H9 (cell line): ENCODE measurements at regions not wholly inside any gene's neighbourhood (a gene's known extent, or its start where the extent isn't known, plus 50 kb on each side); places are given as distances from the start of the nearest gene placed in this dataset.

Experiments used
- DNase-seq: peaks from one replicate; pipeline ENCODE4 v3.0.0-alpha.2; 2017
- H2AFZ ChIP-seq: one replicate; pipeline ENCODE4 v1.6.1; 2013; ENCODE audit warnings: mild to moderate bottlenecking, low read length, control low read depth, moderate library complexity
- H2AK5ac ChIP-seq: 2 replicates; pipeline ENCODE4 v1.6.1; 2013; ENCODE audit warnings: low read length, control low read depth, mixed read lengths; ENCODE audit not compliant: insufficient read length
- H2BK120ac ChIP-seq: one replicate; pipeline ENCODE4 v1.6.1; 2013; ENCODE audit warnings: low read depth, mild to moderate bottlenecking, low read length, control low read depth, inconsistent platforms; ENCODE audit not compliant: poor library complexity, severe bottlenecking
- H2BK12ac ChIP-seq: 2 replicates; pipeline ENCODE4 v1.6.1; 2013; ENCODE audit warnings: low read length, control low read depth, mixed read lengths, low read depth; ENCODE audit not compliant: insufficient read length
- H2BK15ac ChIP-seq: 2 replicates; pipeline ENCODE4 v1.6.1; 2013; ENCODE audit warnings: low read depth, low read length, control low read depth
- H2BK20ac ChIP-seq: one replicate; pipeline ENCODE4 v1.6.1; 2013; ENCODE audit warnings: low read depth, mild to moderate bottlenecking, low read length, control low read depth, inconsistent platforms; ENCODE audit not compliant: poor library complexity, severe bottlenecking
- H2BK5ac ChIP-seq: 2 replicates; pipeline ENCODE4 v1.6.1; 2013; ENCODE audit warnings: low read length, control low read depth, mixed read lengths; ENCODE audit not compliant: insufficient read length
- H3K14ac ChIP-seq: 2 replicates; pipeline ENCODE4 v1.6.1; 2013; ENCODE audit warnings: low read length, control low read depth; ENCODE audit not compliant: insufficient read depth
- H3K18ac ChIP-seq: 2 replicates; pipeline ENCODE4 v1.6.1; 2013; ENCODE audit warnings: low read depth, mild to moderate bottlenecking, mixed read lengths, low read length, control low read depth; ENCODE audit not compliant: insufficient read length
- H3K23ac ChIP-seq: 2 replicates; pipeline ENCODE4 v1.6.1; 2013; ENCODE audit warnings: low read length, control low read depth, mixed read lengths, low read depth; ENCODE audit not compliant: insufficient read length
- H3K23me2 ChIP-seq: 2 replicates; pipeline ENCODE4 v1.6.1; 2013; ENCODE audit warnings: low read depth, mild to moderate bottlenecking, mixed read lengths, low read length, control low read depth; ENCODE audit not compliant: insufficient read length, poor library complexity, severe bottlenecking
- H3K27ac ChIP-seq: 2 replicates; pipeline ENCODE4 v1.5.1; 2013; ENCODE audit warnings: low read length, control low read depth, mixed read lengths, low read depth; ENCODE audit not compliant: insufficient read length
- H3K27me3 ChIP-seq: 2 replicates; pipeline ENCODE4 v1.6.1; 2013; ENCODE audit warnings: low read length, control low read depth, inconsistent platforms; ENCODE audit not compliant: insufficient read depth
- H3K4ac ChIP-seq: 2 replicates; pipeline ENCODE4 v1.6.1; 2013; ENCODE audit warnings: low read depth, mild to moderate bottlenecking, control low read depth, inconsistent platforms, low read length, moderate library complexity
- H3K4me1 ChIP-seq: 2 replicates; pipeline ENCODE4 v1.6.1; 2013; ENCODE audit warnings: low read length, control low read depth, inconsistent platforms; ENCODE audit not compliant: insufficient read depth
- H3K4me2 ChIP-seq: 2 replicates; pipeline ENCODE4 v1.6.1; 2013; ENCODE audit warnings: low read length, control low read depth, mixed read lengths; ENCODE audit not compliant: insufficient read length, insufficient read depth
- H3K56ac ChIP-seq: 2 replicates; pipeline ENCODE4 v1.6.1; 2013; ENCODE audit warnings: low read depth, mild to moderate bottlenecking, mixed read lengths, low read length, control low read depth; ENCODE audit not compliant: insufficient read length
- H3K79me1 ChIP-seq: 2 replicates; pipeline ENCODE4 v1.6.1; 2013; ENCODE audit warnings: low read depth, mild to moderate bottlenecking, moderate library complexity, low read length, control low read depth, inconsistent platforms; ENCODE audit not compliant: insufficient read depth, poor library complexity, severe bottlenecking
- H3K79me2 ChIP-seq: 2 replicates; pipeline ENCODE4 v1.6.1; 2013; ENCODE audit warnings: low read length, control low read depth, inconsistent platforms; ENCODE audit not compliant: insufficient read depth
- H3K9ac ChIP-seq: 2 replicates; pipeline ENCODE4 v1.6.1; 2013; ENCODE audit warnings: low read length, control low read depth, mixed read lengths; ENCODE audit not compliant: insufficient read length; ENCODE audit errors: extremely low read depth
- H3K9me3 ChIP-seq: one replicate; pipeline ENCODE4 v1.6.1; 2013; ENCODE audit warnings: low read depth, low read length, inconsistent platforms; ENCODE audit not compliant: control insufficient read depth
- H3T11ph ChIP-seq: one replicate; pipeline ENCODE4 v1.6.1; 2013; ENCODE audit warnings: mild to moderate bottlenecking, low read length, control low read depth, inconsistent platforms
- H4K20me1 ChIP-seq: one replicate; pipeline ENCODE4 v1.6.1; 2013; ENCODE audit not compliant: control insufficient read depth, insufficient read length, insufficient read depth
- H4K5ac ChIP-seq: 2 replicates; pipeline ENCODE4 v1.6.1; 2013; ENCODE audit warnings: low read depth, mild to moderate bottlenecking, mixed read lengths, low read length, control low read depth; ENCODE audit not compliant: insufficient read length
- H4K8ac ChIP-seq: replicated peaks from 2 replicates; pipeline ENCODE4 v1.6.1; 2013; ENCODE audit warnings: low read length, control low read depth, mixed read lengths, low read depth; ENCODE audit not compliant: insufficient read length
- H4K91ac ChIP-seq: 2 replicates; pipeline ENCODE4 v1.6.1; 2013; ENCODE audit warnings: low read depth, mild to moderate bottlenecking, moderate library complexity, mixed read lengths, low read length, control low read depth; ENCODE audit not compliant: insufficient read length
- H3K27ac Mint-ChIP-seq, 3 experiments: 2 replicates in 2 of 3; 3 replicates in 1 of 3; pipeline ENCODE4 v1.8.0; 2020 to 2021; ENCODE audit warnings: mixed read lengths in 3 of 3, mild to moderate bottlenecking in 1 of 3, moderate library complexity in 1 of 3
- H3K27me3 Mint-ChIP-seq: 2 replicates; pipeline ENCODE4 v1.8.0; 2021; ENCODE audit warnings: low read depth, mild to moderate bottlenecking, moderate library complexity, mixed read lengths
- H3K36me3 Mint-ChIP-seq, 3 experiments: 2 replicates in 2 of 3; 3 replicates in 1 of 3; pipeline ENCODE4 v1.8.0; 2020 to 2021; ENCODE audit warnings: low read depth in 3 of 3, mixed read lengths in 3 of 3; ENCODE audit not compliant: insufficient read depth in 1 of 3
- H3K4me1 Mint-ChIP-seq, 2 experiments: 2 replicates each; pipeline ENCODE4 v1.8.0; 2020; ENCODE audit warnings: mixed read lengths in 2 of 2
- H3K4me3 Mint-ChIP-seq, 2 experiments: 2 replicates in 1 of 2; 3 replicates in 1 of 2; pipeline ENCODE4 v1.8.0; 2020 to 2021; ENCODE audit warnings: mild to moderate bottlenecking in 2 of 2, mixed read lengths in 2 of 2, moderate library complexity in 1 of 2
- H3K9me3 Mint-ChIP-seq, 2 experiments: 2 replicates in 1 of 2; 3 replicates in 1 of 2; pipeline ENCODE4 v1.8.0; 2020; ENCODE audit warnings: mild to moderate bottlenecking in 2 of 2, mixed read lengths in 2 of 2, moderate library complexity in 1 of 2
- CTCF ChIP-seq: fragments of 200-600 bp; sonication (generic); conservative IDR thresholded peaks from 3 replicates; pipeline ENCODE4 v1.8.0; 2021; ENCODE audit warnings: antibody characterized with exemption, mild to moderate bottlenecking
- WGBS: extraction: QIAGEN DNeasy Blood & Tissue Kit; methylation state at CpG from one replicate; pipeline ENCODE4 v1.1.7; 2013; ENCODE audit warnings: missing lambda C conversion rate, low lambda C conversion rate, mixed read lengths; ENCODE audit not compliant: insufficient read length; ENCODE audit errors: extremely low coverage; 5-methylcytosine and 5-hydroxymethylcytosine counted together

DNA sequence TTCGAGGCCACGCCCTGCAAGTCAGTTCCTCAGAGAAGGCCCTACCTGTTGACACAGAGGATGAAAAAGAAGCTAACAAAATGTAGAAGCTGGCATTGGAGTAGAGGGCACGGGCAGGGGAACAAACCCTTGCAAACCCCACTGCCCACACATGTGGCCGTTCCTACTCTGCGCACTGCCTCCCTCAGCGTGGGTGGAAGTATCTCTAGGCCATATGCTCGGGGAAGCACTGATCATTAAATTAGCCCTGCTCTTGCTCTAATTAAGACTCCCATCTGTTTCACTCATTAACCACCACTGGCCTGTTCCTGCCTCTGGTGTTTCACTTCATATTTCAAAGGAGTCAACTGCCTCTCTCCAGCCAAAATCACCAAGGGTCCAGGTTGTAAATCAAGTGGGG, 201.2 kb upstream of the SFSWAP start:
- Histone ChIP-seq H2BK120ac (no peak overlapping the region), H3K79me2 (no peaks in the 10 kb centered on the region)
- H3K36me3 Mint-ChIP-seq, result no peaks in the 10 kb centered on the region

More for the DNA sequence above, 201.2 kb upstream of the SFSWAP start:
- H3K9ac ChIP-seq, result no peak overlapping the region
- no peak overlapping the region for H2BK12ac ChIP-seq
- WGBS, result no CpG with 5 or more reads among the region's 7 CpGs
- no peak overlapping the region for H2AK5ac ChIP-seq
- no peak overlapping the region for H4K91ac ChIP-seq
- no peak overlapping the region for H2BK5ac ChIP-seq
- H3K4me3 Mint-ChIP-seq, result no peak overlapping the region
- TF ChIP-seq CTCF, result no peak
- H3K4ac ChIP-seq, result no peak overlapping the region
- H3K27me3 Mint-ChIP-seq, result peaks cover 14% of the 10 kb centered on the region
- H3K14ac ChIP-seq, result no peak overlapping the region; the same call in 1 of the 2 replicates
- peaks cover 15 to 21% of the 10 kb centered on the region in 2 experiments for H3K4me1 Mint-ChIP-seq
- no peak overlapping the region for H3T11ph ChIP-seq
- no peak overlapping the region for H3K27ac Mint-ChIP-seq
- no peak overlapping the region for H3K4me2 ChIP-seq
- no peak overlapping the region for H2AFZ ChIP-seq
- no peak overlapping the region for H4K5ac ChIP-seq
- H3K56ac ChIP-seq, result no peak overlapping the region
- no peak overlapping the region for H4K8ac ChIP-seq
- no peak overlapping the region for H2BK20ac ChIP-seq
- H3K23ac ChIP-seq, result no peak overlapping the region
- H3K18ac ChIP-seq, result no peak overlapping the region
- DNase-seq, result no peak
- no peaks in the 10 kb centered on the region for H4K20me1 ChIP-seq
- H3K9me3 ChIP-seq, result no peaks in the 10 kb centered on the region
- H2BK15ac ChIP-seq, result no peak overlapping the region
- no peaks in the 10 kb centered on the region; a peak in 1 of 5 replicates for H3K9me3 Mint-ChIP-seq
- no peaks in the 10 kb centered on the region; the same call in 1 of the 2 replicates for H3K4me1 ChIP-seq
- no peaks in the 10 kb centered on the region for H3K79me1 ChIP-seq
- no peaks in the 10 kb centered on the region for H3K27me3 ChIP-seq
- H3K27ac ChIP-seq, result no peak overlapping the region
- H3K23me2 ChIP-seq, result no peaks in the 10 kb centered on the region
